ENCODE measurements at regions not wholly inside any gene's neighbourhood (a gene's known extent, or its start where the extent isn't known, plus 50 kb on each side); places are given as distances from the start of the nearest gene placed in this dataset.

- Histone ChIP-seq H3K27ac (no peak overlapping the region), H3K27me3 (no peaks in the 10 kb centered on the region), H3K4me3 (no peak overlapping the region), H3K36me3 (no peaks in the 10 kb centered on the region), H3K4me1 (peaks cover 0 to 11% of the 10 kb centered on the region in 2 donors), H3K9me3 (no peaks in the 10 kb centered on the region)
- TF ChIP-seq CTCF (IDR thresholded peaks at IDR 0.05), result no peak
- no peak for DNase-seq (ENCODE audit: low spot score)
Measured at GRCh38 chr1:198939956-198940355, 301.1 kb downstream of the PTPRC start.

DNA sequence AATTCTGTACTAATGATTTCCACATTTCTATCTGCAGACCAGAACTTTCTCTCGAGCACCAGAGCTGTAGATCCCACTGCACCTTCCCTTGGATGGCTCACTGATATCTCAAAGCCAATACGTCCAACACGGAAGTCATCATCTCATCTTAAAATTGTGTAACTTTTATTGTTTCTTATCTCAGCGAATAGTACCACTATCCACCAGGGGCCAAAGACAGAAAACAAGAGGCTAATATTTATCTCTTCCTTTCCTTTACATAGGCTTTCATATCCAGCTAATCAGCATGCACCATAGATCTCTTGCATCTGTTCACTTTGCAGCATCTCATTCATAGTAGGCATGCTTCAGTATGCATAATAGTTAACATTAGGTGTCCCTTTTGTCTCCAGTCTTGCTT lies 303.6 kb downstream of the PTPRC start:
- no peaks in the 10 kb centered on the region for H3K27me3 ChIP-seq
- no peak overlapping the region for H3K27ac ChIP-seq
- no peak for DNase-seq (ENCODE audit: low spot score)
- no peaks in the 10 kb centered on the region for H3K4me1 ChIP-seq
- no peaks in the 10 kb centered on the region for H3K9me3 ChIP-seq
- no peak overlapping the region for H3K4me3 ChIP-seq
- H3K36me3 ChIP-seq, result no peaks in the 10 kb centered on the region
- TF ChIP-seq CTCF (IDR thresholded peaks at IDR 0.05), result no peak

- DNase-seq (ENCODE audit: low spot score), result no peak
- H3K27ac ChIP-seq, result no peak overlapping the region
- no peaks in the 10 kb centered on the region for H3K27me3 ChIP-seq
- H3K4me1 ChIP-seq, result no peaks in the 10 kb centered on the region
- TF ChIP-seq CTCF (IDR thresholded peaks at IDR 0.05), result no peak
- no peak overlapping the region for H3K4me3 ChIP-seq
- H3K9me3 ChIP-seq, result no peaks in the 10 kb centered on the region
- no peaks in the 10 kb centered on the region for H3K36me3 ChIP-seq
Measured at GRCh38 chr1:198943484-198944187, 304.8 kb downstream of the PTPRC start.

GRCh38 chr1:198947456-198947855 lies 308.6 kb downstream of the PTPRC start:
- no peaks in the 10 kb centered on the region for H3K36me3 ChIP-seq

DNA sequence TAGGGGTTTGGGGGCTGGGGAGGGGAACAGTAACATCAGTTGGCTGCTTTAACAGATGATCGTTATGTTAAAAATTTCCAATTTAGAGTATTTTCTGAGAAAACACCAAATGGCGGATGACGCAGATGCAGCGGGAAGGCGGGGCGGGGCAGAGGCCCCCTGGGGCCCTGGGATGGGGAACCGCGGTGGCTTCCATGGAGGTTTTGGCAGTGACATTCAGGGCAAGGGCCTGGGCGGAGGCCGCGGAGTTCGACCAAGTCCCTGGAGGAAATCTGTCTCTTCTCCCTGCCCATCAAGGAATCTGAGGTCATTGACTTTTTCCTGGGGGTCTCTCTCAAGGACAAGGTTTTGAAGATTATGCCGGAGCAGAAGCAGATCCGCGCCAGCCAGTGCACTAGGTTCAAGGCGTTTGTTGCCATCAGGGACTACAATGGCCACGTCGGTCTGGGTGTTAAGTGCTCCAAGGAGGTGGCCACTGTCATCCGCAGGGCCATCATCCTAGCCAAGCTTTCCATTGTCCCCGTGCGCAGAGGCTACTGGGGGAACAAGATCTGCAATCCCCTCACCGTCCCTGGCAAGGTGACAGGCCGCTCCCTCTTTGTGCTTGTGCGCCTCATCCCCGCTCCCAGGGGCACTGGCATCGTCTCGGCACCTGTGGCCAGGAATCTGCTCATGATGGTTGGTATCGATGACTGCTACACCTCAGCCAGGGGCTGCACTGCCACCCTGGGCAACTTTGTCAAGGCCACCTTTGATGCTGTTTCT lies 310.2 kb downstream of the PTPRC start:
- no peak for TF ChIP-seq CTCF (IDR thresholded peaks at IDR 0.05)
- Histone ChIP-seq H3K27ac (no peak overlapping the region), H3K4me3 (no peak overlapping the region), H3K36me3 (no peaks in the 10 kb centered on the region), H3K27me3 (no peaks in the 10 kb centered on the region), H3K9me3 (no peaks in the 10 kb centered on the region), H3K4me1 (no peaks in the 10 kb centered on the region)
- DNase-seq (ENCODE audit: low spot score), result no peak

More at GRCh38 chr1:198947456-198947855, 308.6 kb downstream of the PTPRC start:
- H3K27me3 ChIP-seq, result no peaks in the 10 kb centered on the region
- no peak for DNase-seq (ENCODE audit: low spot score)
- H3K27ac ChIP-seq, result no peak overlapping the region
- H3K4me1 ChIP-seq, result no peaks in the 10 kb centered on the region
- no peak for TF ChIP-seq CTCF (IDR thresholded peaks at IDR 0.05)
- H3K9me3 ChIP-seq, result no peaks in the 10 kb centered on the region
- no peak overlapping the region for H3K4me3 ChIP-seq

All from right atrium auricular region (tissue), 2 donors.